22Rv1 (cell line): ENCODE measurements at regions not wholly inside any gene's neighbourhood (a gene's known extent, or its start where the extent isn't known, plus 50 kb on each side); places are given as distances from the start of the nearest gene placed in this dataset.

ENCODE experiments used
- ZFX ChIP-seq: fragments of 450-650 bp; IDR thresholded peaks from 2 replicates; pipeline ENCODE4 v1.6.1; 2017; ENCODE audit warnings: antibody characterized with exemption, borderline replicate concordance
- TF ChIP-seq, protein P1 (sequence below): fragments of 450-650 bp; IDR thresholded peaks from 2 replicates; pipeline ENCODE4 v1.5.1; 2017; ENCODE audit warnings: mild to moderate bottlenecking

- TF ChIP-seq, protein P1, sequence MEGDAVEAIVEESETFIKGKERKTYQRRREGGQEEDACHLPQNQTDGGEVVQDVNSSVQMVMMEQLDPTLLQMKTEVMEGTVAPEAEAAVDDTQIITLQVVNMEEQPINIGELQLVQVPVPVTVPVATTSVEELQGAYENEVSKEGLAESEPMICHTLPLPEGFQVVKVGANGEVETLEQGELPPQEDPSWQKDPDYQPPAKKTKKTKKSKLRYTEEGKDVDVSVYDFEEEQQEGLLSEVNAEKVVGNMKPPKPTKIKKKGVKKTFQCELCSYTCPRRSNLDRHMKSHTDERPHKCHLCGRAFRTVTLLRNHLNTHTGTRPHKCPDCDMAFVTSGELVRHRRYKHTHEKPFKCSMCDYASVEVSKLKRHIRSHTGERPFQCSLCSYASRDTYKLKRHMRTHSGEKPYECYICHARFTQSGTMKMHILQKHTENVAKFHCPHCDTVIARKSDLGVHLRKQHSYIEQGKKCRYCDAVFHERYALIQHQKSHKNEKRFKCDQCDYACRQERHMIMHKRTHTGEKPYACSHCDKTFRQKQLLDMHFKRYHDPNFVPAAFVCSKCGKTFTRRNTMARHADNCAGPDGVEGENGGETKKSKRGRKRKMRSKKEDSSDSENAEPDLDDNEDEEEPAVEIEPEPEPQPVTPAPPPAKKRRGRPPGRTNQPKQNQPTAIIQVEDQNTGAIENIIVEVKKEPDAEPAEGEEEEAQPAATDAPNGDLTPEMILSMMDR: no peak
- no peak for TF ChIP-seq ZFX
Measured at GRCh38 chr2:189937691-189938090, 124.8 kb downstream of the MSTN start.
